ENCODE measurements at regions not wholly inside any gene's neighbourhood (a gene's known extent, or its start where the extent isn't known, plus 50 kb on each side); places are given as distances from the start of the nearest gene placed in this dataset.

DNA sequence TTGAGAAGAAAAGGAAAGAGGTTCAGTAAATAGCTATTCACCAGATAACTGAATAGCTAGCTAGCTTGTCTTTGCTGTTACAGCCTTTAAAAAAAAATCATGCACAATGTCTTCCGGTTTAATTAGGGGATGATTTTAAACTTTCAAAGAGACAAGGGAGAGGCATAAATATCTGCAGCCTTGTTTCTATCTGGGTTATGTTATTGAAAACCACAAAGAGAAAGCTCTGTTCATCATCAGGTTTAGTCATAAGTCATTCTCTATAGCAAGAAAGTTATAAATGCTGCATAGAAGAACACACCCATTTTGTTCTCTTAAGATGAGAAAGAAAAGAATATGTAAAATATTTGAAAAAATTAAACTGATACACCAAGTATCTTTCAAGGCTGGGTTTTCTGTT is 1046.9 kb downstream of the AACS start:
- TF ChIP-seq, protein P1, sequence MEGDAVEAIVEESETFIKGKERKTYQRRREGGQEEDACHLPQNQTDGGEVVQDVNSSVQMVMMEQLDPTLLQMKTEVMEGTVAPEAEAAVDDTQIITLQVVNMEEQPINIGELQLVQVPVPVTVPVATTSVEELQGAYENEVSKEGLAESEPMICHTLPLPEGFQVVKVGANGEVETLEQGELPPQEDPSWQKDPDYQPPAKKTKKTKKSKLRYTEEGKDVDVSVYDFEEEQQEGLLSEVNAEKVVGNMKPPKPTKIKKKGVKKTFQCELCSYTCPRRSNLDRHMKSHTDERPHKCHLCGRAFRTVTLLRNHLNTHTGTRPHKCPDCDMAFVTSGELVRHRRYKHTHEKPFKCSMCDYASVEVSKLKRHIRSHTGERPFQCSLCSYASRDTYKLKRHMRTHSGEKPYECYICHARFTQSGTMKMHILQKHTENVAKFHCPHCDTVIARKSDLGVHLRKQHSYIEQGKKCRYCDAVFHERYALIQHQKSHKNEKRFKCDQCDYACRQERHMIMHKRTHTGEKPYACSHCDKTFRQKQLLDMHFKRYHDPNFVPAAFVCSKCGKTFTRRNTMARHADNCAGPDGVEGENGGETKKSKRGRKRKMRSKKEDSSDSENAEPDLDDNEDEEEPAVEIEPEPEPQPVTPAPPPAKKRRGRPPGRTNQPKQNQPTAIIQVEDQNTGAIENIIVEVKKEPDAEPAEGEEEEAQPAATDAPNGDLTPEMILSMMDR (IDR thresholded peaks at IDR 0.05): no peak
- no peak for TF ChIP-seq POLR2A (IDR thresholded peaks at IDR 0.05)
- no peak for TF ChIP-seq EP300 (IDR thresholded peaks at IDR 0.05)
- TF ChIP-seq POLR2AphosphoS5 (IDR thresholded peaks at IDR 0.05): no peak

Data from stomach (tissue), 4 donors.